Hepatocyte (in vitro differentiated cells): ENCODE measurements at regions not wholly inside any gene's neighbourhood (a gene's known extent, or its start where the extent isn't known, plus 50 kb on each side); places are given as distances from the start of the nearest gene placed in this dataset.
"Not testable (repeated sequence)": the region's sequence is repeated elsewhere in the genome, so short reads cannot be mapped to it uniquely, and the experiment has no call there.

Experiments
- EZH2 ChIP-seq: fragments of 200-600 bp; sonication (generic); IDR thresholded peaks from 2 replicates; pipeline ENCODE4 v1.6.1; 2016; ENCODE audit warnings: antibody characterized with exemption, mild to moderate bottlenecking, borderline replicate concordance
- TF ChIP-seq, protein P1 (sequence below): fragments of 200-600 bp; sonication (generic); IDR thresholded peaks from 2 replicates; pipeline ENCODE4 v1.5.1; 2016; ENCODE audit warnings: antibody characterized with exemption, mild to moderate bottlenecking; ENCODE audit not compliant: poor library complexity

GRCh38 chr9:64107867-64108266 is 1177.1 kb downstream of the FOXD4L5 start:
- TF ChIP-seq, protein P1, sequence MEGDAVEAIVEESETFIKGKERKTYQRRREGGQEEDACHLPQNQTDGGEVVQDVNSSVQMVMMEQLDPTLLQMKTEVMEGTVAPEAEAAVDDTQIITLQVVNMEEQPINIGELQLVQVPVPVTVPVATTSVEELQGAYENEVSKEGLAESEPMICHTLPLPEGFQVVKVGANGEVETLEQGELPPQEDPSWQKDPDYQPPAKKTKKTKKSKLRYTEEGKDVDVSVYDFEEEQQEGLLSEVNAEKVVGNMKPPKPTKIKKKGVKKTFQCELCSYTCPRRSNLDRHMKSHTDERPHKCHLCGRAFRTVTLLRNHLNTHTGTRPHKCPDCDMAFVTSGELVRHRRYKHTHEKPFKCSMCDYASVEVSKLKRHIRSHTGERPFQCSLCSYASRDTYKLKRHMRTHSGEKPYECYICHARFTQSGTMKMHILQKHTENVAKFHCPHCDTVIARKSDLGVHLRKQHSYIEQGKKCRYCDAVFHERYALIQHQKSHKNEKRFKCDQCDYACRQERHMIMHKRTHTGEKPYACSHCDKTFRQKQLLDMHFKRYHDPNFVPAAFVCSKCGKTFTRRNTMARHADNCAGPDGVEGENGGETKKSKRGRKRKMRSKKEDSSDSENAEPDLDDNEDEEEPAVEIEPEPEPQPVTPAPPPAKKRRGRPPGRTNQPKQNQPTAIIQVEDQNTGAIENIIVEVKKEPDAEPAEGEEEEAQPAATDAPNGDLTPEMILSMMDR = not testable (repeated sequence)
- TF ChIP-seq EZH2 = not testable (repeated sequence)
